Caki2 (cell line): ENCODE measurements at regions not wholly inside any gene's neighbourhood (a gene's known extent, or its start where the extent isn't known, plus 50 kb on each side); places are given as distances from the start of the nearest gene placed in this dataset.
"Not testable (repeated sequence)": the region's sequence is repeated elsewhere in the genome, so short reads cannot be mapped to it uniquely, and the experiment has no call there.

Experiments
- DNase-seq: peaks from one replicate; pipeline ENCODE4 v3.0.0-alpha.2; 2015; ENCODE audit warnings: low read depth
- in situ Hi-C: cut with HindIII; loops from 2 replicates; pipeline ENCODE4 v1.10.0; 2016; ENCODE audit warnings: low sequenced_read_pairs, low pct_unique_long_range_greater_than_20kb, mixed read lengths

DNA sequence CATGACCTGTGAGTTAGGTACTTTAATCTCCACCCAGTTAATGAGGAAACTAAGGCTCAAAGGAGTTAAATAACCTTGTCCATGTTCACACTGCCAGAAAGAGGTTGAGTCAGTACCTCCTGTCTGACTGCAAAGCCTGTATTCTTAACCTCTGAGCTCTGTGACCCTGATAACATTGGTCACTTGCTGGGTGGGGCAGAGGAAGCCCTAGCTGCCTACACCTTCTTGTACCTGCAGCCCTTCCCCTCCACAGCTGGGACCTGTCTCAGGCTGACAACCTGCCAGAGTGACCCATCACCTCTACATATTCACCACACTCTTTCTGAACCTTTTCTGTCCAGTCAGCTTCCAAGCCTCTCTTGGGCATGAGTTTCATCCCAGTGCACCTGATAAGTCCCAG lies 106.1 kb upstream of the HES1 start:
- no peak for DNase-seq
- in situ Hi-C loops: no loop called here

- in situ Hi-C loops: no loop called here
- DNase-seq: no peak
Observed at GRCh38 chr3:194030372-194030771, 105.6 kb upstream of the HES1 start.

GRCh38 chr3:194031349-194031748 lies 104.6 kb upstream of the HES1 start:
- no peak for DNase-seq
- in situ Hi-C loops: no loop called here

- DNase-seq: no peak
- in situ Hi-C loops: no loop called here
Observed at GRCh38 chr3:194031867-194032635, 103.9 kb upstream of the HES1 start.

DNA sequence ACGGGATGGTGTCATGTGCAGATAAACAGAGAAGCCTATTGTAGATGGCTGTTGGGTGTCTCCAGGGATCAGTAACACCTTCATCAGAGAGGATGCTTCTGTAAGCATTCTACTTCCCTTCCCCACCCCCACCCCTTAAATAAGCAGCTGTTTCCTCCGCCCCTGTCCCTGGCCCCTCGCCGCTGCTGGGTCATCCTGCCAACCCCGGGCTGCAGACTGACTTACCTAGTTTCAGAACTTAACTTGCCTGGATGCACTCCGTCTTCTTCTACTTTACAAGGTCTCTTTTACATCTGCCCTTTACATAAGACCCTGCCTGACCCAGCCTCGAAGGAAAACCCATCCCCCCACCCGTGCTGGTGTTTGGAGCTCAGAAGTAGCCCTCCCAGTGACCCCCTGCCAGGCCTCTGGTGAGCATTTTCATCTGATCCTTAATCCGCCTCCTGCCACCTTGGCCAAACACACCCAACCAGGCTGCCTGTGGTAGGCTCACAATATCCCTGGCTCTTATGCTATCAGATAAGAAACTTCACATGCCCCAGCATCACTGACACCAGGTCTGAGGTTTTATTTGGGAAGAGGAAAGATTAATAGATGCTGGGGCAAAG lies 103.0 kb upstream of the HES1 start:
- in situ Hi-C loops: no loop called here
- no peak for DNase-seq

DNA sequence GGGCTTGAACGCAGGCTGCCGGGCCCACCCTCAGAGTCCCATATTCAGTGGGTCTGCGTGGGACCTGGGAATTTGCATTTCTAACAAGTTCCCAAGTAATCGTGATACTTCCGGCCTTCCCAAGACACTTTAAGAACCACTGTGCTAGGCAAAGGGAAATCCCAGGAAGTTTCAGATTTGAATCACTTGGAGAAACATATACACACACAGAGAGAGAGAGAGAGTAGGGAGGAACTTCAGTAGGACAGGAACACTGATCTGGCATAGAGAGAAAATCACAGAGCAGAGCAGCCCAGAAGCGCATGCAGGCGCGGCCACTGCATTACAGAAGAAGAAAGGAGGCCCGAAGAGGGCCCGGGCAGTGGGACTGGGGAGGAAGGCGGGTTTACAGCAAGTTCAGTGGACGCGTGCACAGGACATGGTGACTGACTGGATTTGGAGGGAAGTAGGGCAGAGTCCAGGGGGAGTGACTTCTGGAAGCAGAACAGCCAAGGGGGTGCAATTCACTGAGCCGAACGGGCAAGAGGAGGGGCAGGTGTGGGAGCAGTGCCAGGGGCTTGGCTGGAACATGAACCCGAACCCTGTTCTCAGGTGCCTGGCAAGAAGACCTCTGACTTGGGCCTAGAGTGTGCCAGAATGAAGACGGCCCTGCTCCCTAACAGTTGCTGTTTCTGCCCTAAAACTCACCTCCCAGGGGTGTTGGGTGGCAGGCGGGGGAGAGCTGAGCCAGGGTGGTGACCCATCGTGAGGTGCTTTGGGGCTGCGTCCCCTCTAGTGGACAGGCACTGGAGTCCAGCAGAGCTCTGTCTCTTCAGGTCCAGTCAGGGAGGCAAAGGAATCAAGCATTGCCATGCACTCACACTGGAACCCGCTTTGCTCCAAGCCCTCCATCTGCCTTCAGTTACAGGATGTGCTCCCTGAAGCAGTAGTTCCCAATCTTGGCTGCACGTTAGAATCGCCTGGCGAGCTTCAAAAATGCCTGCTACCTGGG lies 101.3 kb upstream of the HES1 start:
- no peak for DNase-seq
- in situ Hi-C loops: no loop called here

DNA sequence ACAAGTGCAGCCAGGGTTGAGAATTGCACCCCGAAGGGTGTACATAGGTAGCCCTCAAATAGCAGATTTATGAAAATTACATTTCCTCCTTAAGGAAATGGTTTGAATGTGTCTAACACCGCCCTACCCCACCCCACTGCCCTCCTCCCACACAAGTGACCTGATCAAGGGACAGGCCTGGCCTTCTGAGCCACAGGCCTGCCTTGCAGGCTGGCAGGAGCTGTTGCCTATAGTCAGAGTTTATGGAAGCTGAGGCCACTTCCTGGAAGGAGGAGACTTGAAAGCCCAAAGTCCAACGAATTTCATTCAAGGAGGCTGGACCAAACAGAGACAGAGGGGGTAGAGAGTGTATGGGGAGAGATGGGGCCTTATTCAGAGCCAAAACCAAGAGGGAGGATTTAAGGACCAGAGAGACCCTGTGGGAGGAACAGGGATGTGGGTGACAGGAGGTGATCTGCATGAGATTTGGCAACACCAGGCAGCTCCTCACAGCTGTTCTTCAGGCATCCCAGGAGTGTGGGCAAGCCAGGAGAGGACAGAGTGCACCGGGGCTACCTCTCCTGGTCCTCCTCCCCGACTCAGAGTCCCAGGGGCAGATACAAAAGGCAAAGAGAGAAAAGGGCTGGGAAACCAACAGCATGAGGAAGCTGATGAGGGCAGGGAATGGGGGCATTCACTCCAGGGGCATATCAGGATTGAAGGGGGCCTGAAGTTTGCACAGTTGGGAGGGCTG lies 100.4 kb upstream of the HES1 start:
- DNase-seq: no peak
- in situ Hi-C loops: no loop called here

GRCh38 chr3:194036842-194037241 lies 99.1 kb upstream of the HES1 start:
- in situ Hi-C loops: no loop called here
- DNase-seq: no peak

DNA sequence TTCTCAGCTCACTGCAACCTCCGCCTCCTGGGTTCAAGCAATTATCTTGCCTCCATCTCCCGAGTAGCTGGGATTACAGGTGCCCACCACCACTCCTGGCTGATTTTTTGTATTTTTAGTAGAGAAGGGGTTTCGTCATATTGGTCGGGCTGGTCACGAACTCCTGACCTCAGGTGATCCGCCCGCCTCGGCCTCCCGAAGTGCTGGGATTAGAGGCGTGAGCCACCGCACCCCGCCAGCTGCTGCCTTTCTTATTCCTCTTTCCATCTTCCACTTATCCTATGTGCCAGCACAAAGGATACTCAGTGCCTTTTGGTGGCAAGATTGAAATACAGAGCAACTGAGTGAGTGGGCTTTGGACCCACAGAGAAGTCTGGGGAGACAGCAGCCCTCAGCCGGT lies 97.6 kb upstream of the HES1 start:
- DNase-seq, in situ Hi-C loops: not testable (repeated sequence)

DNA sequence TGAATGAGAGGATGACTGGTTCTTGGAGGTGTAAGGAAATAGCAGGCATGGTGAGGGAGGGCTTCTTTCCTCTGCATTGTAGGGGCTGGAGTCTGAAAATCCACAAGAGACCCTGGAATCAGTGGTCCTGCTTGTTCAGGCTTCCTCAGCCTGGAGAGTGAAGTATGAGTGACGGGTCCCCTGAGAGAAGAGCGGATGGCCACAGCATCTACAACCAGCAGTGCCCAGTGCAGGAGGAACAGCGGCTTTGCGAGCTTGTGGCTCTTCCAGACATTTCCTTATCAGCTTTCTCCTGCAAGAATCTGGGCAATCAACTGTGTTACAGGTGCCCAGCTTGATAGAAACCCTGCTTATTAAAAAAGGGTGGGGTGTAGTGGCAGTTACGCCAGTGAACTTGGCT lies 97.0 kb upstream of the HES1 start:
- DNase-seq: no peak
- in situ Hi-C loops: no loop called here

DNA sequence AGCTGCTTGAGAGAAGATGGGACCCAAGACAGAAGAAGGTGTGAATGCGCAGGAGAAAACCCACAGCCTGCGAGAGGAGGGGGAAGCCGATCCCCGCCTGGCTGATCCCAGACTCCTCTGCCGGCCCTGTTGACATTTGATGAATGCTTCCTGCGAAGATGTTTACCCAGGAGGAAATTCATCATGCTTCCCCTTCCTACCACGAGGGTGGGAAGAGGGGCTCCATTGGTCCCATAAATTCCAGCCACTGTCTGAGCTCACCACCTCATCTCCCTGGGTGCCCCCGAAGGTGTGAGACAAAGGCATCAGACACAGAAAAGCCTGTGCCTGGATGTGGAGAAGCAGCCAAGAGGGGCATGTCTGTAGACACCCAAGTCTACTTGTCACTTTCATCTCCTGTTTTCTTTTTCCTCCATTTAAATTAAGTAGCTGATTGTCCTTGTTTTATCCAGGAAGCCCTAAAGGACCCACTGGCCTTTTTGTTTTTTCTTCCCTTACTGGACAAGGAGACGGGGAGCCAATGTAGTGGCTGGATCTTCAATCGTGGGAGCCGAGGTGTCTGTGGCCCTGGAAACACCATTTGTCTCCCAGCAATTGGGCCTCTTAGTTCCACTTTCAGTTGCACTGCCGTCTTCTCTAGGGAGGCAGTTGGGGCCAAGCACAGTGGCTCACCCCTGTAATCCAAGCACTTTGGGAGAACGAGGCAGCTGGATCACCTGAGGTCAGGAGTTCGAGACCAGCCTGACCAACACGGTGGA lies 95.3 kb upstream of the HES1 start:
- DNase-seq: no peak
- in situ Hi-C loops: no loop called here

DNA sequence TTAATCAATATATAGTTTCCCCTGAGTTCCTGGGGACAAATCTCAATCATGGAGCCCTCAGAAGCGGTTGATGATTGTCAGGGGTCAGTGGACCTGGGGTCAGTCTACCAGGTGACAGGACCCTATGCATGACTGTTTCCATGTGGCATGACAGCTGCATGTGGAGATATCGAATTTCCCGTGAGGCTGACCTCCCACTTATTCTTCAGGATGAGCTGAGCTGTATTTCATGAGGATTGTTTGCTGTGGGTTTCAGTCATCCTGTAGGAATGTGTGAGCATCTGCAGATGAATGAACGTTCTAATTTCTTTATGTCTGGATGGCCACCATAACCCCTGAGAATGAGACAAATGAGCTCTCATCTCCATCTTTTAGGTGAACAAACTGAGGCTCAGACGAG lies 93.0 kb upstream of the HES1 start:
- in situ Hi-C loops: no loop called here
- no peak for DNase-seq

DNA sequence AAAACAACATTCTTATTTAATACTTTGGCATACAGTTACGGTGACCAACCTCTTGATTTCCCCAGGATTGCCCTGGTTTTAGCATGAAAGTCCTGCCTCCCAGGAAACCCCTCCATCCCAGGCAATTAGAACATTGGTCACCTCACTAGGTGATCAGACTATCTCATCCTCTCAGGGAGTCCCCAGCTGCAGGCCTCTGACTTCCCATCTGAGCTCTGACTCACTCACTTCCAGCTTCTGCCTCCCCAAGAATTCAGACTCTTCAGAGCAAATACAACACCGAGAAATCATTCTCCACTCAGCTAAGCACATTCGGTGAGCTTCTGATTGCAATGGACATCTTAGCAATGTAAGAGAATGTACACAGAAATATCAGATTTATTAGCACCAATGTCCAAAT lies 92.4 kb upstream of the HES1 start:
- DNase-seq: no peak
- in situ Hi-C loops: no loop called here

DNA sequence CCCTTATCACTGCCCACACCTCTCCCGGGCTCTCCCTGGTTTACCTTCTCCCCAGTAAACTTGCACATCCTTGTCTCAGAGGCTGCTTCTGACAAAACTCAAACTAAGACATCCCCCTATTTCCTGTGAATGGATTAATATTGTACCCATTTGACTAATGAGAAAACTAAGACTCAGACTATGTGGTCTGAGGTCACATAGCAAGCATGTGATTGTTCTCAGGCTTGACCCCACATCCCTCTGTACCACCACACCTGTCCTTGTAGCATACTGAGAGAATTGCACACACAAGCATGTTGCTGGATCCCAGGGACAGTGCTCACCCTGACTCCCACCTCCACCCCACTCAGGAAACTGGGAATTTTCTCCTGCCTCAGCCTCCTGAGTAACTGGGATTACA lies 90.7 kb upstream of the HES1 start:
- in situ Hi-C loops: no loop called here
- DNase-seq: no peak

GRCh38 chr3:194045919-194046318 lies 90.0 kb upstream of the HES1 start:
- in situ Hi-C loops: no loop called here
- no peak for DNase-seq

- no peak for DNase-seq
- in situ Hi-C loops: no loop called here
Observed at GRCh38 chr3:194046531-194046930, 89.4 kb upstream of the HES1 start.

DNA sequence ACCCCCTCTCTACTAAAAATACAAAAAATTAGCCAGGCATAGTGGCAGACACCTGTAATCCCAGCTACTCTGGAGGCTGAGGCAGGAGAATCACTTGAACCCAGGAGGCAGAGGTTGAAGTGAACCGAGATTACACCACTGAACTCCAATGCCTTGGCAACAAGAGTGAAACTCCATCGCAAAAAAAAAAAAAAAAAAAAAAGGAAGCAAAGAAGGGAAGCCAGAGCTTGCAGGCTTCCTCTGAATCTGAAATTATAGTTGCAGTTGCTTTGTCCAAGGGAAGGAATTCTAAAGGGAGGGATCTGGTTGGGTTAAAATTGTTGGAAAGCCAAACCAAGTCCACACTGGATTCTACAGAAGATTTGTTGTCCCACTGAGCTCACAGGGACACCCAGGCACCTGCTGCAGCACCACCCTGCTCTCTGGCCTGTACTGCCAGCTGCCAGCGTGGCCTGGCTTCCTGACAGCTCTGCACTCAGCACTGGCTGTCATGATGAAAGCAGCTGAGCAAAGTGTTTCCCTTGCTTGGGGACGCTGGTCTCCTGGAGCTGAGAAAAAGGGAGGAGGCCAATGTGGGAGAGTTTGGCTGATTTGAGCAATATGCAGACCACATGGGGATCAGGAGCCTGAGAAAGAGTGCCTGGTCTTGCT lies 88.8 kb upstream of the HES1 start:
- in situ Hi-C loops: no loop called here
- no peak for DNase-seq
